K562 (cell line): ENCODE measurements at regions not wholly inside any gene's neighbourhood (a gene's known extent, or its start where the extent isn't known, plus 50 kb on each side); places are given as distances from the start of the nearest gene placed in this dataset.

ENCODE experiments used
- ATAC-seq: fragments of 200-7000 bp; cut with Tn5 transposase; 3 replicates; pipeline ENCODE4 v1.9.1; 2020; ENCODE audit warnings: moderate library complexity
- BruUV-seq: library from RNA; stranded (reverse); fragments of 400-500 nt; replicated peaks from 2 replicates; lab custom pipeline; 2021; lab: Mats Ljungman, UMichigan
- CTCF ChIA-PET: fragments of 300-600 bp; formaldehyde crosslinking; extraction: SDS; loops from one replicate; lab custom pipeline; 2021; ENCODE audit warnings: low intra/inter-chr PET ratio; lab: Yijun Ruan, JAX
- POLR2A ChIA-PET: fragments of 300-600, 350-650 bp; sonication (Branson Sonifier 250); formaldehyde crosslinking; extraction: SDS; loops from one replicate; lab custom pipeline; 2021; ENCODE audit warnings: antibody characterized with exemption, inconsistent platforms; lab: Yijun Ruan, JAX
- DNase-seq, 4 experiments: peaks; one replicate each; pipeline versions ENCODE4 v3.0.0 to v3.0.0-alpha.2; 2011 to 2018; ENCODE audit warnings: low spot score in 3 of 4, mixed read lengths in 3 of 4; ENCODE audit errors: extremely low read depth in 1 of 4
- FAIRE-seq: peaks from 2 replicates; lab custom pipeline; 2011; peaks lifted over from hg19 to GRCh38; lab: Jason Lieb, UNC
- H2AFZ ChIP-seq: 2 replicates; pipeline ENCODE4 v1.6.0; 2011; ENCODE audit warnings: low read depth, low read length, control low read depth, inconsistent platforms
- H3K27ac ChIP-seq: fragments of 200-600 bp; 3 replicates; pipeline ENCODE4 v1.8.0; 2011; ENCODE audit warnings: low read depth, mild to moderate bottlenecking, control low read depth, inconsistent platforms, low read length, moderate library complexity, mixed read lengths; ENCODE audit errors: extremely low read depth
- H3K27me3 ChIP-seq, 2 experiments: fragments of 300-600 bp in 1 of 2; 2 replicates in 1 of 2; 3 replicates in 1 of 2; pipeline versions ENCODE4 v1.6.0 to v1.8.0; 2011; ENCODE audit warnings: inconsistent platforms in 2 of 2, low read length in 2 of 2, mild to moderate bottlenecking in 1 of 2, mixed read lengths in 1 of 2, moderate library complexity in 1 of 2; ENCODE audit not compliant: control insufficient read depth in 2 of 2, insufficient read depth in 2 of 2
- H3K36me3 ChIP-seq: fragments of 300-600 bp; 3 replicates; pipeline ENCODE4 v1.8.0; 2011; ENCODE audit warnings: mild to moderate bottlenecking, low read length, inconsistent platforms; ENCODE audit not compliant: control insufficient read depth, insufficient read depth
- H3K4me1 ChIP-seq, 2 experiments: fragments of 200-600 bp in 1 of 2; replicated peaks in 1 of 2; 2 replicates in 1 of 2; 3 replicates in 1 of 2; pipeline versions ENCODE4 v1.5.1 to v1.8.0; 2011; ENCODE audit warnings: inconsistent platforms in 2 of 2, low read length in 2 of 2, mild to moderate bottlenecking in 1 of 2, mixed read lengths in 1 of 2, moderate library complexity in 1 of 2; ENCODE audit not compliant: control insufficient read depth in 2 of 2, insufficient read depth in 2 of 2
- H3K4me2 ChIP-seq: 2 replicates; pipeline ENCODE4 v1.6.1; 2011; ENCODE audit warnings: low read length, control low read depth, inconsistent platforms, mixed read lengths; ENCODE audit not compliant: insufficient read depth
- H3K4me3 ChIP-seq: fragments of 200-600 bp; sonication (generic), shearing (Covaris generic); 2 replicates; pipeline ENCODE4 v1.5.1; 2016; ENCODE audit warnings: control low read depth, inconsistent platforms
- H3K79me2 ChIP-seq: fragments of 200-600 bp; 3 replicates; pipeline ENCODE4 v1.8.0; 2011; ENCODE audit warnings: low read length, inconsistent platforms; ENCODE audit not compliant: control insufficient read depth, insufficient read depth
- H3K9ac ChIP-seq, 2 experiments: 2 replicates each; pipeline versions ENCODE4 v1.6.0 to v1.6.1; 2011; ENCODE audit warnings: low read depth in 2 of 2, low read length in 2 of 2, control low read depth in 1 of 2, inconsistent platforms in 1 of 2, mild to moderate bottlenecking in 1 of 2, mixed read lengths in 1 of 2; ENCODE audit not compliant: insufficient read depth in 1 of 2
- H3K9me1 ChIP-seq: one replicate; pipeline ENCODE4 v1.6.0; 2011; ENCODE audit warnings: inconsistent platforms, mild to moderate bottlenecking, low read length, moderate library complexity; ENCODE audit not compliant: control insufficient read depth, insufficient read depth
- H3K9me3 ChIP-seq: replicated peaks from 2 replicates; pipeline ENCODE4 v1.5.1; 2011; ENCODE audit warnings: low read depth, low read length, inconsistent platforms; ENCODE audit not compliant: control insufficient read depth, insufficient read depth
- H4K20me1 ChIP-seq: replicated peaks from 2 replicates; pipeline ENCODE4 v1.6.1; 2011; ENCODE audit warnings: low read length, inconsistent platforms, mixed read lengths; ENCODE audit not compliant: control insufficient read depth, insufficient read depth
- CTCF ChIP-seq, 3 experiments: IDR thresholded peaks in 2 of 3; conservative IDR thresholded peaks in 1 of 3; 2 replicates each; pipeline ENCODE4 v1.5.1; 2011 to 2012; ENCODE audit warnings: low read length in 3 of 3, mild to moderate bottlenecking in 3 of 3, control low read depth in 2 of 3, improper control_type of control experiment in 1 of 3, inconsistent platforms in 1 of 3, low read depth in 1 of 3, mixed read lengths in 1 of 3, moderate library complexity in 1 of 3; ENCODE audit not compliant: insufficient read depth in 2 of 3
- RAD21 ChIP-seq, 2 experiments: fragments of 250-450 bp in 1 of 2; fragments of 450-650 bp in 1 of 2; sonication (Bioruptor Pico) in 1 of 2; formaldehyde crosslinking in 1 of 2; IDR thresholded peaks in 1 of 2; conservative IDR thresholded peaks in 1 of 2; 2 replicates each; pipeline versions ENCODE4 v1.4.0 to v1.8.0; 2020 to 2022; ENCODE audit warnings: mild to moderate bottlenecking in 2 of 2, moderate library complexity in 1 of 2
- TAF15 ChIP-seq: fragments of 200-400 bp; formaldehyde crosslinking; IDR thresholded peaks from 2 replicates; pipeline ENCODE4 v1.6.1; 2017; ENCODE audit warnings: mild to moderate bottlenecking, low read depth, low read length, moderate library complexity
- WGBS: fragments of 100-300 bp; shearing (Covaris generic); methylation state at CpG from one replicate; pipeline ENCODE4 v1.1.6; 2016; ENCODE audit warnings: low coverage, mixed read lengths; ENCODE audit not compliant: insufficient coverage; ENCODE audit errors: missing lambda C conversion rate; 5-methylcytosine and 5-hydroxymethylcytosine counted together
- in situ Hi-C: fragments of 300-500 bp; cut with MboI; formaldehyde crosslinking; loops from 4 replicates; pipeline ENCODE4 v1.15.0; 2018; ENCODE audit warnings: inconsistent platforms, mixed read lengths
- intact Hi-C: fragments of 100-400 bp; cut with micrococcal nuclease; formaldehyde crosslinking; loops from 2 replicates; pipeline ENCODE4 v1.14.2; 2022

DNA sequence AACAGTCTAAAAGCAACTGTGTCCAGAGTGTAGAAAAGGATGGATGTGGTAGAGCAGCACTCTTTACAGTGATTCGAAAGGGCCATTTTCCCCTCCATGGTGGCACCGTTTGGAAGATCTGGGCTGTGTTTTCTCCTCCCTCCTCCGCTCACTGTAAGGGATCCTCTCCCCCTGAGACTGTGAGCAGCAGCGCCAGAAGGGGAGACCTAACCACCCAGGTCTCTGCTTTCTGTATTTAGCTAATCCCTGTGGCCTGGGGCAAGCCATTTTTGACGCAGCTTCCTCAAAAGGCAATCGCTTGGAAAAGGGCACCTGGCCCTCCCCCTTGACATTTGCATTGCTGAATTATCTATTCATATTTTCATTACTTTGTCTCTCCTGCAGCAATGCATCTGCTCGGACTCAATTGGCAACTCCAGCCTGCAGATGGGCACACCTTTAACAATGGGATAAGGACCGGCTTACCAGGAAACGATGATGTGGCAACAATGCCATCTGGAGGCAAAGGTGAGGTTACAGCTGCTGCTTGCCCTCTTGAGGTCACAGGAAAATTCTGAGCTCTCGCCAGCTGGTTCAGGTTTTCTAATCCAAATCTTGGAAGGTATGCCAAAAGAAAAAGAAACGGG is 244.3 kb upstream of the WWC1 start:
- Histone ChIP-seq H3K9me3 (no peaks in the 10 kb centered on the region), H2AFZ (no peak overlapping the region), H3K4me3 (no peak overlapping the region), H3K79me2 (no peaks in the 10 kb centered on the region), H4K20me1 (no peaks in the 10 kb centered on the region), H3K27me3 (no peaks in the 10 kb centered on the region), H3K9me1 (no peaks in the 10 kb centered on the region), H3K36me3 (no peaks in the 10 kb centered on the region), H3K27ac (no peak overlapping the region), H3K4me1 (no peaks in the 10 kb centered on the region), H3K4me2 (no peak overlapping the region), H3K9ac (no peak overlapping the region)
- BruUV-seq: no TSS peak
- DNase-seq: peak in 2 of 4 experiments; percentile 8 to 17
- POLR2A ChIA-PET: no interaction called here
- ATAC-seq: no peak
- 0% methylated on average over 8 of the region's 11 CpGs for WGBS
- in situ Hi-C loops: no loop called here
- no peak for FAIRE-seq
- intact Hi-C loops: loop anchor here (10.0 kb wide), 1 partner anchor 322 kb away; no protein-coding TSS in a partner anchor
- TF ChIP-seq CTCF (IDR thresholded peaks at IDR 0.05 in 2 of 3, conservative IDR thresholded peaks at IDR 0.05 in 1 of 3; ENCODE audit: insufficient read depth in 2 of 3, low read depth in 1 of 3, low read length in 3 of 3): peak; percentile 21 to 41 (median 30); a peak in 3 of 6 replicates
- TF ChIP-seq RAD21 (CRISPR knock-in tag; conservative IDR thresholded peaks at IDR 0.05 in 1 of 2, IDR thresholded peaks at IDR 0.05 in 1 of 2): peak in 1 of 2 experiments; percentile 36; a peak in 2 of 4 replicates
- no peak for TF ChIP-seq TAF15
- CTCF ChIA-PET: no interaction called here
